ENCODE measurements at regions not wholly inside any gene's neighbourhood (a gene's known extent, or its start where the extent isn't known, plus 50 kb on each side); places are given as distances from the start of the nearest gene placed in this dataset.

DNA sequence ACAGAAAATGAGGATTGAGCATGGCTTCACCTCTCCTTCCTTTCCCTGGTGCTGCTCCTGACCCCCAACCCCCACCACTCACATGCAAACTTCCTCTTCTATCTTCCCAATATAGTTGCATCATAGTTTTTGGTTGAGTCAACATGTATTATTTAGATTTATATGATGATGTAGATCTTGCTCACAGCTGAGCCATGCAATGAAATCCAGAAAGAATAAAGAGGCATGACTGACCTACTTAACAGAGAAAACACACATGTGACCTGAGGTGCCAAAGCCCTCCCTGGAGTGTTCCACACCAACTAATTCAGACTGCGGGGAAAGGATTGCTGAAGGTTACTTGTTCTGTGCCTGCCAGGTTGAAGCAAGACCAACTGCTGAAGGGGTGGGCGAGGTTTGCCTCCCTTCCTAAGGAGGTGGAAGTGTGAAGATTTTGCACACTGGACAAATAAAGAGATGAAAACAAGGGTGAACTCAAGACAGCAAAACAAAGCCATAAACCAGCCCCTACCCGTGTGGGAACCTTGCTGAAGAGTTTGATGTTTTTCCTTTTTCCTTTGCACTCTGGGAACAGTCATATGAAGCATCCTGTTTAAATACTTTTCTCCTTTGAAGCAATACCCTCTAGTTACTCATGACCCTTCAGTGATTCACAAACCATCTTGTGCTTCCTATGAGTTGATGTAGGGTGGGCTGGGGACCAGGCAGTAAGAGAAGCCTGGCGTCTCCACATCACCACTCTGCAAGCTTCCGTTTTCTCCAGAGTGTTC, 155.2 kb upstream of the UBE2E1 start:
- TF ChIP-seq, protein P1, sequence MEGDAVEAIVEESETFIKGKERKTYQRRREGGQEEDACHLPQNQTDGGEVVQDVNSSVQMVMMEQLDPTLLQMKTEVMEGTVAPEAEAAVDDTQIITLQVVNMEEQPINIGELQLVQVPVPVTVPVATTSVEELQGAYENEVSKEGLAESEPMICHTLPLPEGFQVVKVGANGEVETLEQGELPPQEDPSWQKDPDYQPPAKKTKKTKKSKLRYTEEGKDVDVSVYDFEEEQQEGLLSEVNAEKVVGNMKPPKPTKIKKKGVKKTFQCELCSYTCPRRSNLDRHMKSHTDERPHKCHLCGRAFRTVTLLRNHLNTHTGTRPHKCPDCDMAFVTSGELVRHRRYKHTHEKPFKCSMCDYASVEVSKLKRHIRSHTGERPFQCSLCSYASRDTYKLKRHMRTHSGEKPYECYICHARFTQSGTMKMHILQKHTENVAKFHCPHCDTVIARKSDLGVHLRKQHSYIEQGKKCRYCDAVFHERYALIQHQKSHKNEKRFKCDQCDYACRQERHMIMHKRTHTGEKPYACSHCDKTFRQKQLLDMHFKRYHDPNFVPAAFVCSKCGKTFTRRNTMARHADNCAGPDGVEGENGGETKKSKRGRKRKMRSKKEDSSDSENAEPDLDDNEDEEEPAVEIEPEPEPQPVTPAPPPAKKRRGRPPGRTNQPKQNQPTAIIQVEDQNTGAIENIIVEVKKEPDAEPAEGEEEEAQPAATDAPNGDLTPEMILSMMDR (IDR thresholded peaks at IDR 0.05; ENCODE audit: low read depth, low read length, missing input control) = no peak
- TF ChIP-seq FOXA1 (IDR thresholded peaks at IDR 0.05) (no peak), SP1 (IDR thresholded peaks at IDR 0.05) (no peak), TAF1 (conservative IDR thresholded peaks at IDR 0.05) (no peak), YY1 (IDR thresholded peaks at IDR 0.05) (no peak)
- TF ChIP-seq, protein P2, sequence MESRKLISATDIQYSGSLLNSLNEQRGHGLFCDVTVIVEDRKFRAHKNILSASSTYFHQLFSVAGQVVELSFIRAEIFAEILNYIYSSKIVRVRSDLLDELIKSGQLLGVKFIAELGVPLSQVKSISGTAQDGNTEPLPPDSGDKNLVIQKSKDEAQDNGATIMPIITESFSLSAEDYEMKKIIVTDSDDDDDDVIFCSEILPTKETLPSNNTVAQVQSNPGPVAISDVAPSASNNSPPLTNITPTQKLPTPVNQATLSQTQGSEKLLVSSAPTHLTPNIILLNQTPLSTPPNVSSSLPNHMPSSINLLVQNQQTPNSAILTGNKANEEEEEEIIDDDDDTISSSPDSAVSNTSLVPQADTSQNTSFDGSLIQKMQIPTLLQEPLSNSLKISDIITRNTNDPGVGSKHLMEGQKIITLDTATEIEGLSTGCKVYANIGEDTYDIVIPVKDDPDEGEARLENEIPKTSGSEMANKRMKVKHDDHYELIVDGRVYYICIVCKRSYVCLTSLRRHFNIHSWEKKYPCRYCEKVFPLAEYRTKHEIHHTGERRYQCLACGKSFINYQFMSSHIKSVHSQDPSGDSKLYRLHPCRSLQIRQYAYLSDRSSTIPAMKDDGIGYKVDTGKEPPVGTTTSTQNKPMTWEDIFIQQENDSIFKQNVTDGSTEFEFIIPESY (IDR thresholded peaks at IDR 0.05) = no peak
- TF ChIP-seq, protein P3, sequence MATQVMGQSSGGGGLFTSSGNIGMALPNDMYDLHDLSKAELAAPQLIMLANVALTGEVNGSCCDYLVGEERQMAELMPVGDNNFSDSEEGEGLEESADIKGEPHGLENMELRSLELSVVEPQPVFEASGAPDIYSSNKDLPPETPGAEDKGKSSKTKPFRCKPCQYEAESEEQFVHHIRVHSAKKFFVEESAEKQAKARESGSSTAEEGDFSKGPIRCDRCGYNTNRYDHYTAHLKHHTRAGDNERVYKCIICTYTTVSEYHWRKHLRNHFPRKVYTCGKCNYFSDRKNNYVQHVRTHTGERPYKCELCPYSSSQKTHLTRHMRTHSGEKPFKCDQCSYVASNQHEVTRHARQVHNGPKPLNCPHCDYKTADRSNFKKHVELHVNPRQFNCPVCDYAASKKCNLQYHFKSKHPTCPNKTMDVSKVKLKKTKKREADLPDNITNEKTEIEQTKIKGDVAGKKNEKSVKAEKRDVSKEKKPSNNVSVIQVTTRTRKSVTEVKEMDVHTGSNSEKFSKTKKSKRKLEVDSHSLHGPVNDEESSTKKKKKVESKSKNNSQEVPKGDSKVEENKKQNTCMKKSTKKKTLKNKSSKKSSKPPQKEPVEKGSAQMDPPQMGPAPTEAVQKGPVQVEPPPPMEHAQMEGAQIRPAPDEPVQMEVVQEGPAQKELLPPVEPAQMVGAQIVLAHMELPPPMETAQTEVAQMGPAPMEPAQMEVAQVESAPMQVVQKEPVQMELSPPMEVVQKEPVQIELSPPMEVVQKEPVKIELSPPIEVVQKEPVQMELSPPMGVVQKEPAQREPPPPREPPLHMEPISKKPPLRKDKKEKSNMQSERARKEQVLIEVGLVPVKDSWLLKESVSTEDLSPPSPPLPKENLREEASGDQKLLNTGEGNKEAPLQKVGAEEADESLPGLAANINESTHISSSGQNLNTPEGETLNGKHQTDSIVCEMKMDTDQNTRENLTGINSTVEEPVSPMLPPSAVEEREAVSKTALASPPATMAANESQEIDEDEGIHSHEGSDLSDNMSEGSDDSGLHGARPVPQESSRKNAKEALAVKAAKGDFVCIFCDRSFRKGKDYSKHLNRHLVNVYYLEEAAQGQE (IDR thresholded peaks at IDR 0.05) = no peak

Data from liver (tissue), 3 donors.